ENCODE measurements at regions not wholly inside any gene's neighbourhood (a gene's known extent, or its start where the extent isn't known, plus 50 kb on each side); places are given as distances from the start of the nearest gene placed in this dataset.

- no peaks in the 10 kb centered on the region for H4K20me1 ChIP-seq (ENCODE audit: control insufficient read depth, extremely low read depth, insufficient read depth, low read length)
- DNase-seq (ENCODE audit: low read depth, low spot score) (no peak), FAIRE-seq (peak; percentile 84)
- dilution Hi-C loops (cut with MboI; ENCODE audit: extremely low pct_ligation_motif_present, low sequenced_read_pairs) = no loop called here
- peaks cover 31% of the 10 kb centered on the region for H3K4me1 ChIP-seq (ENCODE audit: control insufficient read depth, extremely low read depth, insufficient read depth, low read length)
- no peak for TF ChIP-seq CTCF (optimal IDR thresholded peaks at IDR 0.05 in 1 of 3, IDR thresholded peaks at IDR 0.05 in 1 of 3, conservative IDR thresholded peaks at IDR 0.05 in 1 of 3; ENCODE audit: extremely low read depth in 1 of 3, insufficient read depth in 2 of 3, low read length in 3 of 3)
- no peak for TF ChIP-seq EZH2 (IDR thresholded peaks at IDR 0.05; ENCODE audit: low read length)
- peak overlapping the region; percentile 89 for H3K27ac ChIP-seq (ENCODE audit: control insufficient read depth, insufficient read depth, low read length)
- no peak overlapping the region for H2AFZ ChIP-seq (ENCODE audit: control insufficient read depth, low read length)
- H3K27me3 ChIP-seq (ENCODE audit: control insufficient read depth, extremely low read depth, insufficient read depth, low read length) = no peaks in the 10 kb centered on the region
- peaks cover 7 to 9% of the 10 kb centered on the region in 2 experiments for H3K36me3 ChIP-seq (ENCODE audit: control insufficient read depth in 2 of 2, extremely low read depth in 1 of 2, insufficient read depth in 2 of 2, low read length in 2 of 2)
- H3K79me2 ChIP-seq (ENCODE audit: control insufficient read depth, insufficient read depth, low read length) = peaks cover 72% of the 10 kb centered on the region
- H3K9me3 ChIP-seq (ENCODE audit: control insufficient read depth, low read depth, low read length) = no peaks in the 10 kb centered on the region
- H3K9me1 ChIP-seq (ENCODE audit: control insufficient read depth, extremely low read depth, insufficient read depth, low read length) = peaks cover 2% of the 10 kb centered on the region
- no peak overlapping the region for H3K4me3 ChIP-seq (ENCODE audit: control insufficient read depth in 2 of 3, extremely low read depth in 1 of 3, insufficient read depth in 2 of 3, low read depth in 1 of 3, low read length in 3 of 3)
- peak overlapping the region; percentile 69 for H3K9ac ChIP-seq (ENCODE audit: control insufficient read depth, extremely low read depth, insufficient read depth, low read length)
- peak overlapping the region; percentile 41 for H3K4me2 ChIP-seq (ENCODE audit: control insufficient read depth, extremely low read depth, insufficient read depth, low read depth, low read length)
These were observed 59.4 kb upstream of the VGLL4 start for GRCh38 chr3:11703146-11703545.

GRCh38 chr3:11699083-11699427, 55.3 kb upstream of the VGLL4 start:
- H4K20me1 ChIP-seq (ENCODE audit: control insufficient read depth, extremely low read depth, insufficient read depth, low read length) = no peaks in the 10 kb centered on the region
- no peak overlapping the region for H3K4me3 ChIP-seq (ENCODE audit: control insufficient read depth in 2 of 3, extremely low read depth in 1 of 3, insufficient read depth in 2 of 3, low read depth in 1 of 3, low read length in 3 of 3)
- TF ChIP-seq EZH2 (IDR thresholded peaks at IDR 0.05; ENCODE audit: low read length) = no peak
- no peak for TF ChIP-seq CTCF (optimal IDR thresholded peaks at IDR 0.05 in 1 of 3, IDR thresholded peaks at IDR 0.05 in 1 of 3, conservative IDR thresholded peaks at IDR 0.05 in 1 of 3; ENCODE audit: extremely low read depth in 1 of 3, insufficient read depth in 2 of 3, low read length in 3 of 3)
- H3K9me3 ChIP-seq (ENCODE audit: control insufficient read depth, low read depth, low read length) = no peaks in the 10 kb centered on the region
- H3K9ac ChIP-seq (ENCODE audit: control insufficient read depth, extremely low read depth, insufficient read depth, low read length) = peak overlapping the region; percentile 49
- H3K79me2 ChIP-seq (ENCODE audit: control insufficient read depth, insufficient read depth, low read length) = peaks cover 68% of the 10 kb centered on the region
- no peak for DNase-seq (ENCODE audit: low read depth, low spot score)
- H3K4me1 ChIP-seq (ENCODE audit: control insufficient read depth, extremely low read depth, insufficient read depth, low read length) = peaks cover 31% of the 10 kb centered on the region
- FAIRE-seq = peak; percentile 67
- peaks cover 5 to 11% of the 10 kb centered on the region in 2 experiments for H3K36me3 ChIP-seq (ENCODE audit: control insufficient read depth in 2 of 2, extremely low read depth in 1 of 2, insufficient read depth in 2 of 2, low read length in 2 of 2)
- H3K27ac ChIP-seq (ENCODE audit: control insufficient read depth, insufficient read depth, low read length) = peak overlapping the region; percentile 80
- H3K4me2 ChIP-seq (ENCODE audit: control insufficient read depth, extremely low read depth, insufficient read depth, low read depth, low read length) = peak overlapping the region; percentile 50
- dilution Hi-C loops (cut with MboI; ENCODE audit: extremely low pct_ligation_motif_present, low sequenced_read_pairs) = no loop called here
- no peaks in the 10 kb centered on the region for H3K9me1 ChIP-seq (ENCODE audit: control insufficient read depth, extremely low read depth, insufficient read depth, low read length)
- no peaks in the 10 kb centered on the region for H3K27me3 ChIP-seq (ENCODE audit: control insufficient read depth, extremely low read depth, insufficient read depth, low read length)
- no peak overlapping the region for H2AFZ ChIP-seq (ENCODE audit: control insufficient read depth, low read length)

Data from keratinocyte (primary cell).